Activated CD4-positive, alpha-beta T cell treated with anti-CD3 and anti-CD28 coated beads, Interleukin-2, amount 50 U/mL, for 1 hour (primary cell): ENCODE measurements at regions not wholly inside any gene's neighbourhood (a gene's known extent, or its start where the extent isn't known, plus 50 kb on each side); places are given as distances from the start of the nearest gene placed in this dataset.

Source experiments
- DNase-seq: peaks from one replicate; pipeline ENCODE4 v3.0.0-alpha.2; 2020

DNA sequence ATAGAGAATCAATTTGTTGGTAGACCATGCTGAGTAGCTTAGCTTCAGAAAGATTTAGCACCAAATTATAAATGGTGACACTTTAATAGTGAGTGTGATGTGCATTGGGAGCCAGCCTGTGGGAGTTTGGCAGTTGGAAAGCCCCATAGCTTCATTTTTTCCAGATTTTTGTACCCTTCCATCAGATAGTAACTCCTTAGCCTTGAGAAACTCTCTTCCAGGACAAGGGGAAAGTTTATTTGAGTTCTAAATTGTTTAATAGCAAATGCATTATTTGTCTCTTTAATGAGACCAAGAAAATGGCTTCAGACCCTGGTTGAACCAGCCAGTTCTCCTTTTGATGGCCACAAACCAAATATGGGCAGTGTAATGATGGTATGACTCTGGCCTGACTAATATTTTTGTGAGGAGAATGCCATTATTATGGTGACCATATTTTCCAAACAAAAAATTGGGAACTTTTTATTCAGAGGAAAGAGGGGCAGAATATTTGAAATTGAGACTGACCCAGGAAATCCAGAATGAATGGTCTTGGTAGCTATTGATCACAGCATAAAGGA is 49.8 kb downstream of the PLCE1 start:
- no peak for DNase-seq

DNA sequence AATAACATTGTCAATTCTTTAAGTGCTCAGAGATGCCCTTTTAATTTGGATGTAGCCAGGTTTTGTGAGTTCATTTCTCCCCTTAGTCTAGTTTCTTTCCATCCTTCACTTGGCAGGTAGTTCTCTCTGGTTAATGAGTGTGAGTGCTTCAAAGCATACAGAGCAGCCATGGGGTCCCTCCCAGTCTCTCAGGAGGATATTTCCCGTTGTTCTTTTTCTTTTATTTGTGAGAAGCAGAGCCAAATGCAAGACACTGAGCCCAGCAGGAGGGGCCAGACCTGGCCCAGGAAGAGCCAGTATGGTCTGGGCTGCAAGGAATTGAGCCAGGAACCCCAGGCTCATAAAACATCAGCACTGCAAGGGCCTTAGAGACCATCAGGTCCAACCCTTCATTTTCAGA is 52.4 kb downstream of the PLCE1 start:
- DNase-seq, result no peak

DNA sequence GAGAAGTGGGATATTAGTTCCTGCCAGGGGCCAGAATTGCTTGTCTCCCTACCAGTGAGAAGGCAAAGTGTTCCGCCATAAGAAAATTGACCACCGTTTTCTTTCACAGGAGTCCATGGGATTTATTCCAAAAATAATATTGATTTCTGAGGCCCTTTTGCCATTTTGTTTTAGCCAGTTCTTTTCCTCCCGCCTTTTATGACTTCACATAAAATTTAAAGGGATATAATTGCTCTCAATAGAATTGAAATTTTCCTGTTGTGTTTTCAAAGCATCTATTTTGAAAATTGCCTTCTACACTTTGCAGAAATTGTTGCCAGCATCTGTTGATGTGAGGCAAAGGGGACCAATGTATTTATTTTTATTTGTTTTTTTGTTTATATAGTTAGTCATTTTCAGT is 53.6 kb downstream of the PLCE1 start:
- DNase-seq, result no peak

DNA sequence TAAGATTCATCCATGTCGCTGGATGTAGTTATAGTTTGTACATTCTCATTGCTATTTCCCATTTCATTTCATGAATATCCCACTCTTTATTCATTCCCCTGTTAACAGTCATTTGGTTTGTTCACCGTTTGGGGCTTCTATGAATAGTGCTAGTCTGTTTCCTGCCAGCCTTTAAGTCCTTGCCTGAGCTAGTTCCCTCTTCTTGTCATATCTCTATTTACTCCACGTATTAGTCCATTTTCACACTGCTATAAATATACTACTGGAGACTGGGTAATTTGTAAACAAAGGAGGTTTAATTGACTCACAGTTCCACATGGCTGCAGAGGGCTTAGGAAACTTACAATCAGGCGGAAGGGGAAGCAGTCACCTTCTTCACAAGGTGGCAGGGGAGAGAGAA is 56.2 kb downstream of the PLCE1 start:
- no peak for DNase-seq

DNA sequence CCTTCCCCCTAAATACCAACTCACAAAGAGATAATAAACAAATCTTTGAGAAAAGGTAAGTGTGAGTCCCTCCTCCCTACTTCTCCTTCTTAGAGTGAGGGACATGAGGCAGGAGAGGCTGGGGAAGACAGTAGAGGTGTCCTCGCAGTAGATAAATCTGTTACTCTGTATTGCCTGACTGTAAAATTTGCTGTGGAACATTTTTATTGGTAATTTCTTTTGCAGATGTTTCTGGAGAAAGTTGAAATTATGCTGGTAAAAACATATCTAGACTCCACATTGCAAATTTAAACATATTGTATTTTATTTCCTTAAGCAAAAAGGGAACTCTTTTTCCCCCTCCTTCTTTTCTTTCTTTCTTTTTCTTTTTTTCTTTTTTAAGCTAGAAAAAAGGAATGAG is 58.5 kb downstream of the PLCE1 start:
- DNase-seq, result no peak

DNA sequence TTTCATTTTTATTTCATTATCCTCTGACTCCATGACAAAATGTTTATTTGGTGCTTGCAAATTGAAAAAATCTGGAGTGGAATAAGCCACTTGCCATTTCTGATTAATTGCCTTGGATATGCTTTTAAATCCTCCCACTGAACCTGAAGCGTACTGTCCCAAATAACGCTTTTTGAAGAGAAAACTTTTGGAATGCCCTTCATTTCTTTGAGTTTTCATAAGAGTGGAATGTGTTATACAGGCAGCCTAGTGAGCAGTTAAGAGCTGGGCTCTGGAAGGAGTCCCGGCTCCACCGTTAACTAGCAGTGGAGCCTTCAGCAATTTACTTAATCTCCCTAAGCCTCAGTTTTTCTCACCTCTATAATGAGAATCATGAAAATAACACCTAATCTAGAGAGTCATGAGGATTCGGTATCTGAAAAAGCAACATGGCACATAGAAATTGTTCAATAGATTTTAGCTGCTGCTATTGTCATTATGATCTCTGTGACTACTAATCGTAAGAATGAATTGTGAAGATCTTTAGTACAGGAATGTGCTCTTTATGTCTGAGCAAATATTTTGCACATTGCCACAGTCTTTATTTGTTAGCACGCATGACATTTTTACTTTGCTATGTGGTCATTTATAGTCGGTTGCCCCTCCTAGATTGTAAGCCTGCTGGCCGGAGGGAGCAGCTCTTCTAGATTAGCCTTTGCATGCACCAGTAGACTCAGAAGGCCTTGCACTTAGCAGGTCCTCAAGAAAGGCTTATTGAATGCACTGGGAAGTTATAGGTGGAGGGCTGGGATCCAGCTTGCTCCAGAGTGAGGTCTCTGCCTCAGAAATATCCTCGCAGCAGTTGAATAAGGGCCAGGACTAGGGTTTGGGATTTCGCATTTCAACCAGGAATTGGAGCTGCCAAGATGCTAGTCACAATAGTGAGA is 59.4 kb downstream of the PLCE1 start:
- DNase-seq, result no peak

DNA sequence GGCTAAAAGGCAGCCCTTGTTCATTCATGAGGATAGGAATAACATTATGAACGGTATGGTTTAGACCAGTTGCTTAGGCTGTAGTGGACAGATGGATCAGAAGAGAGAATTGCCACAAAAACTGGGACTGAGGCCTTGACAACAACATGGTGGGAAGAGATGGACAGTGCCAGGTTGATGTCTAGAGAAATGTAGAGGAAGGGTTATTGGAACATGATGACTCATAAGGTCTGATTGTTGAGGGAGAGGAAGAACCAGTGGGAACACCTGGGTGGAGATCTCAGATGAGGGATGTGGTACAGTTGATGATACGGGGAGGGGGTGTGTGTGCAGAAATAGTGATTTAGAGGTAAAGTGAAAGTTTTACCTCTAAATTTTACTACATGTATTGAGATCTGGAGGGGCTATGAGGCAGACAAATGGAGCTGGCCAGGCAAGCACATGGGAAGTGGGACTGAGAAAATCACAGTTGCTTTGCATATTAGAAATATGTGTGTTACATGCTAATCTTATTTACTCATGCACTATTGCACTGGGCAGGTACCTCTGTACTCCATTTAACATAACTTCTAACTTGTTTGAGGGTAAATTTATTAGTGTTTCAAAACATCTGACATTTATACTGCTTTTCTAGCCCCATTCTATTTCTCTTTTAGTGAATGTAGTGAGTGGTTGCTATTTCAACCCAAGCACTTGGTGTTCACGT is 65.6 kb downstream of the PLCE1 start:
- DNase-seq, result no peak

- no peak for DNase-seq
These were observed 67.3 kb downstream of the PLCE1 start for GRCh38 chr10:94061026-94061425.

GRCh38 chr10:94062611-94063010 is 68.9 kb downstream of the PLCE1 start:
- DNase-seq, result no peak

DNA sequence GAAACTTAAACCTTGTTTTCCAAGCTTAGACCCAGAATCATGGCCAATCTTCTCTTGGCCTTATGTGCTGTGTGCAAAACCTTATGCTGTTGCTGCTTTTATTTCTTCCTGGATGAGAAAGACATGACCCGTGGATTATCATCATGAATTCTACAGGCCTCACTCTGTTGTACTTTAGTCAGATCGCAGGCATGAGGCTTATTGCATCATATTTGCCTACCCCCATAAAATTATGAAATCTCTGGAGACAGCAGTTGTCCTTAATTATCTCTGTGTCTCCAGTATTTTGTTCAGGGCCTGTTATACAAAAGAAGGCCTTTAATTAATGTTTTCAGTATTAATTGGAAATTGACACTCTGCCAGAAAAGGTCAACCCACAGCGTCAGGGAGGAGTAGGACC is 71.6 kb downstream of the PLCE1 start:
- no peak for DNase-seq

- DNase-seq, result no peak
These were observed 72.1 kb downstream of the PLCE1 start for GRCh38 chr10:94065787-94066186.

DNA sequence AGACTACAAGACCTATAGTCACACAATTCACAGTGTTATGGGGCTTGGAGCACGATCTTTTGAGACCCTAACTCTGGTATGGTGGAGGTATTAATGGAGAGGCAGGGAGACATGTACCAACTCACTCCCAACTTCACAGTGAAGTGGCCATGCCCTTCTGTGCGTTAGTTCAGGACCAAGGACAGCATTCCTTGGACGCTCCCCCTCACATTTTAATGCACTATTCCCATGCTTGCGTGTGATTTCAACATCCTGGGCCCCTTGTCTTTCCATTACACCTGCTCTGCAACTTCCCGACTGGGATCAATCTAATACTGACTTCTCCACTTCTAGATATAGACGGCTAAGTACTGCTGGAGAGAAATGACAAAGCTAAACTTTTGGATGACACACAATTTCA is 72.7 kb downstream of the PLCE1 start:
- no peak for DNase-seq

DNA sequence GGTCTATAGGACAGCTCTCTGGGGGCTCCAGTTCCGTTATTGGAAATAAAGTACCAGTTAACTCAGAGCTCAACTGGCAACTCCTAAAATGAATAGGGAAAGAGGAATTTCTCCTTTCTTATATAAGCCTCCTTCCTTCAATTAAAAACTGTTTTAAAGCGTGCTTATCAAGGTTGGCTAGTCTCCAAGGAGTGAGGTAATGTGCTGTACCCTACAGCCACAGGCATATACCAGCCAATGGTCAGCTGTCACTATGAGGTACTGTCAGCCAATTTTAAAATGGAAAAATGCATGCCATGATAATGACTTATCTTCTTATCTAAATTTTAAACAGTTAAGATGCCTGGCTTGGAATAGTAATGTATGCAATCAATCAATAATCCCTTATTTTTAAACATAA is 76.2 kb downstream of the PLCE1 start:
- DNase-seq, result no peak

- no peak for DNase-seq
These were observed 80.7 kb downstream of the PLCE1 start for GRCh38 chr10:94074462-94074861.

- no peak for DNase-seq
These were observed 81.8 kb downstream of the PLCE1 start for GRCh38 chr10:94075506-94075905.

DNA sequence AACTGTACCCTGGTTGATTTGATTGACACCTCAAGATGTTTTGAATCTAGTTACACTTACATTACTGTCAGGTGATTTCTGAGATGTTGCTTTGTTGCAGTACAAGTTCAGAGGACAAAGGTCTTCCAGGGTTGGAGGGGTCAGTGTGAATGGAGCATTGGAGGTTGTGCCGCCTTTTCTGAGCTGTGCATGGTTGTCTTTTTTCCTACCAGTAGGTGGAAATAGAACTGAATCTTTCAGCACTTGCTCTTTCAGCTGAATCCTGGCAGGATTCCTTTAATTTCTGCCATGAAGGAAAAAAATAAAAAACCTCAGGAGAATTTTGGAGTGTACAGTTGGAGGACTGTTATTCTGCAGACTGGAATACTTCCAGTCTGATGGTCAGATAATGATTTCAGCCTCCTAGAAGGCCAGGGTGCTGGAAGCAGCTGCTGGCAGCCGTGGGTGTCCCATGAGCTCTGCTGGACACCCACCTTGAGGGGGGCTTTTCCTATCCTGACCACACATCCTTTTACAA is 82.7 kb downstream of the PLCE1 start:
- DNase-seq, result no peak

GRCh38 chr10:94077042-94077441 is 83.3 kb downstream of the PLCE1 start:
- DNase-seq, result no peak

- DNase-seq, result no peak
These were observed 86.4 kb downstream of the PLCE1 start for GRCh38 chr10:94080108-94080507.

- DNase-seq, result no peak
These were observed 90.0 kb downstream of the PLCE1 start for GRCh38 chr10:94083662-94084265.

- DNase-seq, result no peak
These were observed 90.6 kb downstream of the PLCE1 start for GRCh38 chr10:94084344-94084743.

DNA sequence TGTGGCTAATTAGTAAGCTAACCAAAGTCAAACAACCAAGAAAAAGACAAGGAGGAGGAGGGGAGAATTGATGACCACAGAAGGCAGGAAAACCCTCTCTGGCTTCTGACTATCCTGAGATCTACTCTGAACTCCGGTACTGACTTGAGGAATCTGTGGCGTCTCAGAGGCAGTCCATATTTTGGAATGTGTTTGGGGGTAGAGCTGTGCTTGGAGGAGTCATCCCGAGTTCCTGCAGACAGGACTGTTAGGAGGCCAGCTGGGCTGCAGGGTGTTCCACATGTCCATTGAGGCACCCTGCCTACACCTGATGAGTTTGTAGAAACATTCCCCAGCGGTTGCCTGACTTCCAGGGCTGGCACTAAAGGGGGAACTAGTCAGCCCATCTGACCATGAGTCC is 91.6 kb downstream of the PLCE1 start:
- no peak for DNase-seq

DNA sequence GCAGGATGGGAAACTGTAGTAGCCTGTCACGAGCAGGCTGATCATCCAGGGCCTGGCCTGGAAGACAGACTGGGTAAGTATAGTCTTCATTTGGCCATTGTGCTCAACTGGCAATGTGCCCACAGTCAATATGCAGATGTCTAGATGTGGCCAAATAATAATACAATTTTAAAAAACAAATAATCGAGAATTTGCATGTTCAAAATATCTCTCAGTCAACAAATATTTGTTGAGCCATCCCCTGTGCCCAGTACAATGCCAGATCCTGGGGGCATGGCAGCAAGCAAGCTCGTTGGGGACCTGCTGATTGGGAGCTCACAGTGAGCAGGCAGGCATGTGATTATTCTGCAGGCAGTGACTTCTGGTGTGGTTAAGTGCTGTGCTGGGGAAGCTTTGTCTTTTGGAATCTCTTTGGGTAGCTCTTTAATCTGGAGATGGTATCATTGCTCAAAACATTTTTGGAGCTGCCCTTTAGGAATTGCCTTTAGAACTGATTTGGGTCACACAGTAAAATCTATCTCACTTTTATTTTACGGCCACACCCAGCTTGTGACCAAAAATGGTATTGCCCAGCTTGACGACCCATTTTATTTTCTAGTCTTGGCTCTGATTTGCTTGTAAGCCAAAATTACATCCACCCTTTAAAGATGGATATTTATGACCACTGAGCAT is 92.2 kb downstream of the PLCE1 start:
- DNase-seq, result no peak

DNA sequence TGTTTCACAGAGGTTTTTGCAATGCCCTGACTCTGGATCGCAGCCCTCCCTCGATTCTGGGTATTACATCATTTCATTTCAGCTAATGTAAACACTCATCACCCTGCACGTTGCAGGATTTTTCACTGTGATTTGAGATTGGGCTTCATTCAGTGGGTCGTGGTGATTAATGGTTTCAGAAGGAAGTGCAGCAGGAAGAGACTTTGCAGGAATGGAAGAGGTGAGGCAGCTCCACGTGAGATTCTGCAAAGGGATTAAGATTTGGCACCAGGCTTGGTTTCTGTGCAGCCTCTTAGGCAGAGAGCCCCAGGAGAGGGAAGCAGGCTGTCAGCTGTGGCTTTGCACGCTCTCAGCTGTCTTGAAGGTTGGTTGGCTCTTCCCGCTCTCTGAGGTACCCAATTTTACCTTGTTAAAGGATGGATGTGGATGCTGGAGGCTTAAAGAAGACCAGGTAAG is 95.2 kb downstream of the PLCE1 start:
- no peak for DNase-seq
